Tibial nerve (tissue), 4 donors: ENCODE measurements at regions not wholly inside any gene's neighbourhood (a gene's known extent, or its start where the extent isn't known, plus 50 kb on each side); places are given as distances from the start of the nearest gene placed in this dataset.

Experiments used
- EP300 ChIP-seq, 2 donors: sonication (generic); formaldehyde crosslinking; IDR thresholded peaks; one replicate each; pipeline ENCODE4 v1.6.1; 2017; ENCODE audit warnings: antibody characterized with exemption in 2 of 2, mild to moderate bottlenecking in 1 of 2
- POLR2A ChIP-seq, 2 donors: fragments of 450-650 bp; IDR thresholded peaks; one replicate each; pipeline ENCODE4 v1.6.1; 2017; ENCODE audit warnings: antibody characterized with exemption in 2 of 2, mild to moderate bottlenecking in 2 of 2, moderate library complexity in 2 of 2
- TF ChIP-seq, protein P1 (sequence below), 5 experiments: fragments of 200-600 bp in 3 of 5; fragments of 450-650 bp in 2 of 5; sonication (generic) in 3 of 5; IDR thresholded peaks; one replicate each; pipeline ENCODE4 v1.5.1; 2016 to 2019; ENCODE audit warnings: antibody characterized with exemption in 5 of 5, mild to moderate bottlenecking in 3 of 5, moderate library complexity in 2 of 5

DNA sequence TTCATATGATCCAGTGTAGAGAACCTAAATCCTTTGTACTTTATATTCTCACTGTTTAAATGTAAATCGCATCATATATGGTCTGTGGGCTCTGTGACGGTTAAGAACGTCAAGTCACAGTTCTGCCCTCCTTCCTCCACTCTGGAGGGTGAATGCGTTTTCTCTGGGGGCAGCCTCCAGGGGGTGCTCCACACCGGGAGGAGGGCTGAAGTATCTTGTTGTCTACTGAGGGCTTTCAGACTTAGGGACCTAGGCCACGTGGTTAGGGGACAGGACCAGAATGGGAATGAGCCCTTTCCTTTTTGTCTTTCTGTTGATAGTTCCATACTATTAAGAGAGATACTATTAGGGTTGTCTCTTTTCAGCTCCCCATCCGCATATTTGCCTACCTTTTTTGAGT lies 504.9 kb downstream of the FGF9 start:
- TF ChIP-seq, protein P1, sequence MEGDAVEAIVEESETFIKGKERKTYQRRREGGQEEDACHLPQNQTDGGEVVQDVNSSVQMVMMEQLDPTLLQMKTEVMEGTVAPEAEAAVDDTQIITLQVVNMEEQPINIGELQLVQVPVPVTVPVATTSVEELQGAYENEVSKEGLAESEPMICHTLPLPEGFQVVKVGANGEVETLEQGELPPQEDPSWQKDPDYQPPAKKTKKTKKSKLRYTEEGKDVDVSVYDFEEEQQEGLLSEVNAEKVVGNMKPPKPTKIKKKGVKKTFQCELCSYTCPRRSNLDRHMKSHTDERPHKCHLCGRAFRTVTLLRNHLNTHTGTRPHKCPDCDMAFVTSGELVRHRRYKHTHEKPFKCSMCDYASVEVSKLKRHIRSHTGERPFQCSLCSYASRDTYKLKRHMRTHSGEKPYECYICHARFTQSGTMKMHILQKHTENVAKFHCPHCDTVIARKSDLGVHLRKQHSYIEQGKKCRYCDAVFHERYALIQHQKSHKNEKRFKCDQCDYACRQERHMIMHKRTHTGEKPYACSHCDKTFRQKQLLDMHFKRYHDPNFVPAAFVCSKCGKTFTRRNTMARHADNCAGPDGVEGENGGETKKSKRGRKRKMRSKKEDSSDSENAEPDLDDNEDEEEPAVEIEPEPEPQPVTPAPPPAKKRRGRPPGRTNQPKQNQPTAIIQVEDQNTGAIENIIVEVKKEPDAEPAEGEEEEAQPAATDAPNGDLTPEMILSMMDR (IDR thresholded peaks at IDR 0.05), result no peak
- TF ChIP-seq EP300 (IDR thresholded peaks at IDR 0.05) (no peak), POLR2A (IDR thresholded peaks at IDR 0.05) (no peak)
